ENCODE measurements at regions not wholly inside any gene's neighbourhood (a gene's known extent, or its start where the extent isn't known, plus 50 kb on each side); places are given as distances from the start of the nearest gene placed in this dataset.

DNA sequence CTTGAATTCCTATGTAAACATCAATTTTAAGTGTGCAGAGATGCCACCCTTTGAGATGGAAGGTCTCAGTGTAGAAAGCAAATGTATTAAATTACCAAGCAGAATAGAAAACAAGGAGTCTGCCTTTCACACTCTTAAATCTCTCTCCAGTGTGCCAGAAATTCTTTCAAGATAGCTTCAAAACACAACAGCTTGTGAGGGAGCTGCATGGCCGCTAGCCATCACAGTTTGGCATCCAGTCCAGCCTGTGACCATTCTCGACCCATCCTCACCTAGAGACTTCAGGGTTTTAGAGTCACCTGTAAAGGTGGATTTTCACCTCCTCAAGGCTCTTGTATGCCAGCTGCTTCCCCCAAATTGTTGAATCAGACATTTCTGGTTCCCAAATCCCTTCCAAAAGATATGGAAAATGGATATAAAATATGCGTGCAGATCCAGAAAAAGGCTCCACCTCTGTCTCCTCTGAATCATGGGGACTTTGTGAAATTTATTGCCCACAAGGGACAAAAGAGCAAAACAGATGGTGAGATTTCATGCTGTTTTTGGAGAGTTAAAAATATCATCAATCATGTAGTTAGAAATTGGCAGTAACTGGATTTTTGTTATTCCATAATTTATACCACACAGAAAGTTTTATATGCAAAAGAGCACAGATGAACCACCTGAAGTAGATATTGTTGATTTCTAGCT, 114.2 kb upstream of the THRB start:
- no peak for TF ChIP-seq GATA2 (IDR thresholded peaks at IDR 0.05; ENCODE audit: low read depth, low read length)
- TF ChIP-seq GATA3 (IDR thresholded peaks at IDR 0.05; ENCODE audit: low read depth, low read length) = no peak

DNA sequence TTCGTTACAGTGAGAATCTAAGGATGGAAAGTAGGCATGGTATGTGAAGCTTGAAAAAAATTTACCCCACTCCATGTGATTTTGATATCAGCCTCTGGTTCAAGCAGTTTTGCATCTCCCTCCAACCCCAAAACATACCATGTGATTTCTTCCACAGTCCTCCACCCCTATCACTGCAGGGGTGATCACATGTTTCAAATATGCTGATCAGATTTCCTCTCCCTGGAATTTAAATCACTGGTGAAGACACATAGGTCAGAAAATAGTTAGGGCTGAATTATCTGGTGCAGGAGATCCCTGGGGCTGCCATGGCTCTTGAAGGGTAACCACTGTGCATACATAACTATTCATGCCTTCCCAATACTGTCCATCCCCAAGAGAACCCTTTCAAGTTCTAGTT, 119.7 kb upstream of the THRB start:
- TF ChIP-seq GATA2 (IDR thresholded peaks at IDR 0.05; ENCODE audit: low read depth, low read length) = no peak
- TF ChIP-seq GATA3 (IDR thresholded peaks at IDR 0.05; ENCODE audit: low read depth, low read length) = no peak

DNA sequence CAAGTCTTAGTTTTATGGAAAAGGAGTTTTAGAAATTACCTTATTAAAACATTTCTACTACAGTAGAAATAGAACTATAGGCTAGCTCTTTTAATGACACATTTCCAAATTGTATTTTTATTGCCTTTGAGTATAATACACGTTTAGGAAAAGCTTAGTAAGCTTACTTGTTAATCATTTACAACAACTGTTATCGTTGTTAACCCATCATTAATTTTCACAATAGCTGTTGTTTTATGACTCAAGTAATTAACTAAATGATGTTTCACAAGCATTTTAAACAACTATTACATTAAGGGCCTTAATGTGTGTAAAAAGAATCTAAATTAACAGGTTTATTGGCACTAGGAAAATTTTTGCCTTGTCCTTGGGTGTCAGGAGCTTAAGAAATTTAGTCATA, 120.5 kb upstream of the THRB start:
- TF ChIP-seq GATA2 (IDR thresholded peaks at IDR 0.05; ENCODE audit: low read depth, low read length) (no peak), GATA3 (IDR thresholded peaks at IDR 0.05; ENCODE audit: low read depth, low read length) (no peak)

DNA sequence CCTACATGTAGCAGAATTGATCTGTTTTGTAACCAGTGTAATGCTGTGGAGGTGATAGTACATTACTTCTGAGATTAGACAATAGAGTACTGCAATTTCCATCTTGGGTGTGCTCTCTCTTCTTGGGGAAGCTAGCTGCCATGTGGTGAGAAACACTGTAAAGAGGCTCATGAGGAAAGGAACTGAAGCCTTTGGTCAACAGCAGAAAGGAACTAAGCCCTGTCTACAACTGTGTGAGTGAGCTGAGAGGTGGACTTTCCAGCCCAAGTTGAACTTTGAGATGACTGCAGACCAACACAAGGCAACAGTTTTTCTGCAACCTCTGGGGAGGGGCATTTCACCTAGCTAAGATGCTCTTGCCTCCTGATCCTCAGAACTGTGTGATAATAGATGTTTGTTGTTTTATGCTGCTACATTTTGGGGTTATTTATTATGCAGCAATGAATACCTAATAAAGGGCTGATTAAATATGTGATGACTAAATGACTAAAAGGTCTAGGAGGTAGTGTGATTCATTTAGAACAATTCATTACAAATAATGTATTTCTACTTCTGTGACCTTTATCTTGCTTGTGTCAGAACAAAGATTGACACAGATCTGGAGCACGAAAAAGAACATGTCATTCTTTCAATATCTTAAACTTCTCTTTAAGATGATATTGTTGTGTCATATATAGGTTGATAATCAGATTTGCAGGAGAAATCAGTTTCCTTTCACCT, 121.6 kb upstream of the THRB start:
- no peak for TF ChIP-seq GATA2 (IDR thresholded peaks at IDR 0.05; ENCODE audit: low read depth, low read length)
- TF ChIP-seq GATA3 (IDR thresholded peaks at IDR 0.05; ENCODE audit: low read depth, low read length) = no peak

DNA sequence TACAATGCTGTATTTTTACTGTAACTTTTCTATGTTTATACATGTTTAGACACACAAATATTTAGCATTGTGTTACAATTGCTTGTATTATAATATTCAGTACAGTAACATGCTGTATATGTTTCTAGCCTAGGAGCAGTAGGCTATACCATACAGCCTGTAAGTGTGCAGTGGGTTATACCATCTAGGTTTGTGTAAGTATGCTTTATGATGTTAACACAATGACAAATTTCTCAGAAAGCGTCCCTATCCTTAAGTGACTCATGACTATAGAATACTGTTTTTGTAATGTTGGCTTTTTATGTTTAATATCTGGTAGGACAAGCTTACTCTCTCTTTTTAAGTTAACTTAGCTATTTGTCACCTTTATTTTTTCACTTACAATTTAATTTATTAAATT, 127.5 kb upstream of the THRB start:
- TF ChIP-seq GATA2 (IDR thresholded peaks at IDR 0.05; ENCODE audit: low read depth, low read length) (no peak), GATA3 (IDR thresholded peaks at IDR 0.05; ENCODE audit: low read depth, low read length) (no peak)

DNA sequence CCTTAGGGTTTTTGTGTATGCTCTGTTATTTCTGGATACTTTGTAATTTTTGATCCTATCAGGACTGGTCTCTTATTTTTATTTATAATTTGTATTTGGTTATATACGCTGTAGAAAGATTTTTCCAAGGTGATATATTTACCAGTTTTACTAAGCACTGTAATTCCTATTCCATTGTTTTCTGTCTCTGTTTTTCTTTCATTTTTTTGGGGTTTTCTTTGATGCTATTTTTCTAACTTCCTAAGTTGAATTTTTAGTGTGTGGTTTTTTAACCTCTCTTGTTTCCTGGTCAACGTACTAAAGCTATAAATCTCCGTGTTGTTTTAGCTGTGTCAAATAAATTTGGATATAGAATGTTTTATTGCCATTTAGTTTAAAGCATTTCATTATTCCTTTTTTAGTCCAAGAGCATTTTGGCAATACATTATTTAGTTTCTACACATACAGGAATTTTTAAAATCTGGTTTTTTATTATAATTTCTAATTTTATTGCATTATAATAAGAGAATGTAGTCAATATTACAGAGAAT, 128.1 kb upstream of the THRB start:
- TF ChIP-seq GATA3 (IDR thresholded peaks at IDR 0.05; ENCODE audit: low read depth, low read length) = no peak
- TF ChIP-seq GATA2 (IDR thresholded peaks at IDR 0.05; ENCODE audit: low read depth, low read length) = no peak

DNA sequence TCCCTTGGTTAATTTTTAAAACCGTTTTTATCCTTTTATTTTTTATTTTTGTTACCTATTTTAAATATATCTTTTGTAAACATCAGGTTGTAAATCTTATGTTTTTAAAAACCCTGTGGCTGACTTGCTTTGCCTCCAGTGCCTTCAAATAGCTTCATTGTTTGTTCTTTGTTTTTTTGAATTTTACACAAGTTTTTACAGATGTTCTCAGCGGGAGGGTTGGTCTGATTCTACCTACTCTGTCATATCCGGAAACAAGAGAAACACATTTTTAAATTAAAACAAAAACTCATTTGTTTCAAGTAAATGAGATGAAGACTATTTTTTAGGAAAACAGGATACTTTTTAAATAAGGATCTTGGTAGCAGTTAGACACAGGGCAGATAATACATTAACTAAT, 129.0 kb upstream of the THRB start:
- TF ChIP-seq GATA2 (IDR thresholded peaks at IDR 0.05; ENCODE audit: low read depth, low read length) = no peak
- no peak for TF ChIP-seq GATA3 (IDR thresholded peaks at IDR 0.05; ENCODE audit: low read depth, low read length)

DNA sequence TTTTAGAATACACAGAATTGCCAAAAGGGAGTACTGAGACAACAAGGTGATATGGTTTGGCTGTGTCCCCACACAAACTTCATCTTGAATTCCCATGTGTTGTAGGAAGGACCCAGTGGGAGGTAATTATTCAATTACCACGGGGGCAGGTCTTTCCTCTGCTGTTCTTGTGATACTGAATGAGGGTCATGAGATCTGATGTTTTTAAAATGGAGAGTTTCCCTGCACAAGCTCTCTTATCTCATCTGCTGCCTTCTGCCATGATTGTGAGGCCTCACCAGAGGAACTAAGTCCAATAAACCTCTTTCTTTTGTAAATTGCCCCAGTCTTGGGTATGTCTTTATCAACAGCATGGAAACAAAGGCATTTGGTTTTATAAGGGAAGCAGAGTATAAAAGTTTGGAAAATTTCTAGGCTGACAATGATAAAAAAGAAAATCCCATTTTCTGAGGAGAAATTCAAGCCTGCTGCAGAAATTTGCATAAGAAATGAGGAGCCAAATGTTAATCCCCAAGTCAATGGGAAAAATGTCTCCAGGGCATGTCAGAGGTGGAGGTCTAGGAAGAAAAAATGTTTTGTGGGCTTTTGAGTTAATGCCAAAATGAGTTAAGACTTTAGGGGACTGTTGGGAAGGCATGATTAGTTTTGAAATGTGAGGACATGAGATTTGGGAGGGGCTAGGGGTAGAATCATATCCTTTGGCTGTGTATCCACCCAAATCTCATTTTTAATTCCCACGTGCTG, 130.5 kb upstream of the THRB start:
- TF ChIP-seq GATA2 (IDR thresholded peaks at IDR 0.05; ENCODE audit: low read depth, low read length) (no peak), GATA3 (IDR thresholded peaks at IDR 0.05; ENCODE audit: low read depth, low read length) (no peak)

DNA sequence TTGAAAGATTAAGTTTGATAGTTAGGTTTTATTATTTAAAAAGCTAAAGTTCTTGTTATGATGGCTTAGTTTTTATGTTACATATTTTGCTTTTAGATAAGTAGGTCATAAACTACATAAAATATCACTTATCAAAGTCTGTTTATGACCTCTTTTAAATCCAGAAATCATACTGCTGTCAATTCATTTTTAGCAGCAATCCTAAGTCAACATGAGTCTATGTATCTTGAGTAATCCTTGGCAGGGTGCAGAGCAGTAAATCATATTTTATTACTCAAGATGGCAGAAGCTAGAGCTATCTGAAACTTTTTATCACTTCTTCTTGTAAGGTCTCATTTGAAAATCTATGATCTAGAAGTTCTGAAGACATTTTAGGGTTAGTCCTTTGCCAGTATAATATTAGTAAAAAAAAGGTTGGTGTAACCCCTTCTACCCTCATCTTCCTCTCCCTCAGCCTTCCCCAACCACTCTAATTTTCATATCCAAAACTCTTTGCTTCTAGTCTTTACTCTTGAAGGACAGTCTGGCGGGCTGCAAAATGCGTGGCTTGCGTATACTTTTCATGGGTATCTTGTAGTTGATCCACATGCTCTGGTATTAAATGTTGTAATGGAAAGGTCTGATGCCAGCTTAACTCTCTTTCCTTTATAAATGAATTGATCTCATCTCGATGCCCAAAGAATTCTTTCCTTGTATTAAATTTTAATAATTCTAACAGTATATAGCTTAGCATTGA, 134.0 kb upstream of the THRB start:
- TF ChIP-seq GATA3 (IDR thresholded peaks at IDR 0.05; ENCODE audit: low read depth, low read length) = no peak
- TF ChIP-seq GATA2 (IDR thresholded peaks at IDR 0.05; ENCODE audit: low read depth, low read length) = no peak

DNA sequence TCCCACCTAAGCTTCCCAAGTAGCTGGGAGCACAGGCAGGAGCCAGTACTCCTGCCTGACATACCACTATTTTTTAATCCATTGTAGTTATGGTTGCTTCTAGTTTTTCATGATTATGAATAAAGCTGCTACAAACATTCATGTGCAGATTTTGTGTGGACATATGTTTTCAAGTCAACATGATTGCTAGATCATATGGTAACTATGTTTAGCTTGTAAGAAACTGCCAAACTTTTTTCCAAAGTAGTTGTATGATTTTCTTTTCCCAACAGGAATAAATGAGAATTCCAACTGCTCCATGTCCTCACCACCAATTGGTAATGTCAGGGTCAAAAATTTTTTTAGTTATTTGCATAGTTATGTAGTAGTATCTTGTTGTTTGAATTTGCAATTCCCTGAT, 136.8 kb upstream of the THRB start:
- TF ChIP-seq GATA2 (IDR thresholded peaks at IDR 0.05; ENCODE audit: low read depth, low read length) (no peak), GATA3 (IDR thresholded peaks at IDR 0.05; ENCODE audit: low read depth, low read length) (no peak)

DNA sequence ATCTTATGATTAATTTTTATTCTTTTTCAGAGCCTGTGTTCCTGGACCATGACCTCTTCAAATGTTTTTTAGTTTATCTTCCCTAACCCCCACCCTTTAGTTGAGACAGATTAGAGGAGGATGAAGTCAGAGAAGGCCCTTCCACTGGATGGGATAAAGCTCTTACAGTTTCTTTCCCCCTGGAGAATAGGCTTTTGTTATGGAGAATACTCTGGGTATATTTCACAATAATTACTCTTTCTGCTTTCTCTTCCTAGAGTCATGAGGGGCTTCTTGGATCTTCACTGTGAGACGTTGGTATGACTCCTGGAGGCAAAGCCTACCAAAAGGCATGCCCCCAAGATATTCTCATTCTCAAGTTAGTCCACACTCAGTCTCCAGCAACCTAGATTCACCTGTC, 144.4 kb upstream of the THRB start:
- TF ChIP-seq GATA3 (IDR thresholded peaks at IDR 0.05; ENCODE audit: low read depth, low read length) = no peak
- TF ChIP-seq GATA2 (IDR thresholded peaks at IDR 0.05; ENCODE audit: low read depth, low read length) = no peak

DNA sequence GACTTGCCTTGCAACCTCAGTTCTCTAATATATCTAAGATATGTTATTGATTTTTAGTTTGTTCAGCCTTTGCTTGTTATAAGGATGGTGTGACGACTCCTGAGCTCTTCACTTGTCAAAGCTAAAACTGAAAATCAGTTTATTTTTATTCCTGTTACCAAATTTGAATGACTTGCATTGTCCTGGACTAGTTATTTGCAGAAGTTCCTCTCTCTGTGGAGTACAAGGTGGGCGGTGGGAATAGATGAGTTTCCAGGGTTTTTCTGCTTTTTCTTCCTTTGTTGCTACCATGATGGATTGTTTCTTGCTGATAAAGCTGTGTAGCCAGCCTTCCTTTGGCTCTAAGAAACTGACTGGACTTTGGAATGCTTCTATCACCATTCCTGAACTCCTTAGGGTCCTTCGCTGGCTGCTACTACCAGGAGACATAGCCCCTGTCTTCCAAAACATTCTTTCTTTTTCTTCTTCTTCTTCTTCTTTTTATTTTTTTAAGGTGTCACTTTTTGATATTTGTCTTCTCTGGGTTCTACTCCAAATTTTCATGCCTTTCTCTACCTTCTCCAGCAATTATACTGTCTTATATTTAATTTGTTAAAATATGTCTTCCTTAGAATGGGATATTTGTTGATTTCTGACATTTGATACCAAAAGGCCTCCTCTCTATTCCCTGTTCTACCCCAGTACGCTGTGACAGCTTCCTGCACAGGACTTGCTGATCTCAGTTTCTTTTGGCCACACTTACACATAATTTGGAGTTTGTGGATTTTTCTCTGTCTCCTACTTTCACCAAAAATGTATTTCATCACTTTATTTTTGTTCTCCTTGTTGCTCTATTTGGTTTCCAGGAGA, 145.1 kb upstream of the THRB start:
- TF ChIP-seq GATA3 (IDR thresholded peaks at IDR 0.05; ENCODE audit: low read depth, low read length) (no peak), GATA2 (IDR thresholded peaks at IDR 0.05; ENCODE audit: low read depth, low read length) (no peak)

DNA sequence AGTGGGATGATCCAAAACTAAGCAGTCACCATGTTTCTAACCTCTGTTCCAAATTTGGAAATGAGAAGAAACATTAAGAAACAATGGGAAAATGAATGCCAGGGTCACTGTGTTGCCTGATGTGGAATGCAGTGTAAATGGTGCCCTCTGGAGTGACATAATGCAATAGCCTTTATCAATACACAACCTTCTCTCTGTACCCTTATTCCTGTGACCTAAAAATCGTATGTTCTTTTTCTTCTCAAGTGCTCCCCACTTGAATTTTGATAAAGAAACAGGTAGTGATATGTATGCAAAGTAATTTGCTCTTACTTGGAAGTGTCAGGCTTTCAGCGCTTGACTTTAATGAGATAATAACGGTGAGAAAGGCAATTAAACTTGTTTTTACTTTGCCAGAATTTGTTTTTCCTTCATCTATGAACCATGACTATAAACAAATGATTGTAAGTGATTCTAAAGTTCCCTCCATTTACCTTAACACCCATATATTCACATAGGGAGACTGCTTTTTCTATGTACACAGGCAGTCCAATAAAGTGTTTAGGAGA, 145.8 kb upstream of the THRB start:
- TF ChIP-seq GATA2 (IDR thresholded peaks at IDR 0.05; ENCODE audit: low read depth, low read length) (no peak), GATA3 (IDR thresholded peaks at IDR 0.05; ENCODE audit: low read depth, low read length) (no peak)
